Neural progenitor cell (in vitro differentiated cells): ENCODE measurements at regions not wholly inside any gene's neighbourhood (a gene's known extent, or its start where the extent isn't known, plus 50 kb on each side); places are given as distances from the start of the nearest gene placed in this dataset.

Source experiments
- CTCF ChIP-seq: fragments of 200-600 bp; sonication (generic); IDR thresholded peaks from 2 replicates; pipeline ENCODE4 v1.5.1; 2017; ENCODE audit warnings: antibody characterized with exemption, mild to moderate bottlenecking
- EZH2 ChIP-seq: fragments of 200-600 bp; sonication (generic); IDR thresholded peaks from 2 replicates; pipeline ENCODE4 v1.6.1; 2017; ENCODE audit warnings: antibody characterized with exemption, mild to moderate bottlenecking, moderate library complexity
- EZH2phosphoT487 ChIP-seq: fragments of 200-600 bp; sonication (generic); IDR thresholded peaks from 2 replicates; pipeline ENCODE4 v1.6.1; 2017; ENCODE audit warnings: antibody characterized with exemption

- TF ChIP-seq CTCF (no peak), EZH2phosphoT487 (no peak), EZH2 (no peak)
Observed at GRCh38 chr15:69624816-69625215, 172.2 kb downstream of the RPLP1 start.
